ENCODE measurements at regions not wholly inside any gene's neighbourhood (a gene's known extent, or its start where the extent isn't known, plus 50 kb on each side); places are given as distances from the start of the nearest gene placed in this dataset.

- TF ChIP-seq ZNF462 (CRISPR knock-in tag; IDR thresholded peaks at IDR 0.05) = no peak
- no peak for TF ChIP-seq CTCF (conservative IDR thresholded peaks at IDR 0.05; ENCODE audit: low read depth in 2 of 2)
- TF ChIP-seq ZNF114 (CRISPR knock-in tag; IDR thresholded peaks at IDR 0.05) = no peak
- no peak for TF ChIP-seq EZH2 (IDR thresholded peaks at IDR 0.05; ENCODE audit: low read depth, unreplicated experiment)
- TF ChIP-seq CREB1 (CRISPR knock-in tag; IDR thresholded peaks at IDR 0.05; ENCODE audit: low read depth) = no peak
- TF ChIP-seq JUNB (IDR thresholded peaks at IDR 0.05; ENCODE audit: unreplicated experiment) = no peak
- no peak for TF ChIP-seq POLR2AphosphoS5 (IDR thresholded peaks at IDR 0.05; ENCODE audit: low read depth)
- TF ChIP-seq ETS1 (IDR thresholded peaks at IDR 0.05) = no peak
Observed at GRCh38 chr13:62115831-62116230, 700.2 kb upstream of the PCDH20 start (continued).

All from GM23338 (cell line).